ENCODE measurements at regions not wholly inside any gene's neighbourhood (a gene's known extent, or its start where the extent isn't known, plus 50 kb on each side); places are given as distances from the start of the nearest gene placed in this dataset.

DNA sequence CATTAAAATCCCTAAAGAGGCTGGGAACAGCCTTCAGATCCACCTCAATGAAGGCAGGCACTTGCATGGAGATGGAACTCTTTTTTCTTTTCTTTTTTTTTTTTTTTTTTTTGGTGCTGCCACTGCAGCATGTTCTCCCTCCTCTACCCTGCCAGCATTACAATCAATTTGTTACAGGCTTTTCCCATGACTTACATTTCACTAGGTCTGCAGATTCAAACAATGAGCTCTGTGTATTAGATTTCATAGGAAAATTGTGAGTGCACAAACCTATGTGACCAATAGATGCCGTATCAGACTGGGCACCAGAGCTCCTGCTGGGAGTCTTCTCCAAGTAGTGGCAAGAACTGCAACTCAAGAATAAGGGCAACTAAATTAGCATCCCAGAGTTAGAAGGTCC is 63.8 kb upstream of the GABRQ start:
- no peak for DNase-seq (ENCODE audit: low read depth in 1 of 2, low spot score in 2 of 2)
- 83% methylated on average over 1 of the region's 1 CpG; no CpG with 5 or more reads in 1 of the 2 experiments for WGBS, 2 experiments (ENCODE audit: extremely low coverage in 1 of 2, insufficient coverage in 1 of 2, insufficient read length in 1 of 2, insufficient replicate concordance in 2 of 2, low coverage in 1 of 2, low lambda C conversion rate in 2 of 2, missing lambda C conversion rate in 1 of 2)
- no peaks in the 10 kb centered on the region for H3K36me3 ChIP-seq (ENCODE audit: control insufficient read depth in 2 of 4, insufficient read depth in 4 of 4, low read length in 3 of 4)

More for the DNA sequence above, 63.8 kb upstream of the GABRQ start:
- H2AK5ac ChIP-seq (ENCODE audit: low read depth, low read length), result no peak overlapping the region
- H3K4me3 ChIP-seq (ENCODE audit: extremely low read depth in 1 of 4, insufficient read depth in 2 of 4, low read depth in 3 of 4, low read length in 4 of 4), result no peak overlapping the region
- no peak overlapping the region for H2BK5ac ChIP-seq (ENCODE audit: low read depth, low read length)
- H3K18ac ChIP-seq (ENCODE audit: extremely low read depth, low read length), result no peak overlapping the region
- no peak overlapping the region for H4K5ac ChIP-seq (ENCODE audit: insufficient read length, low read depth, low read length)
- no peaks in the 10 kb centered on the region for H4K20me1 ChIP-seq (replicated peaks in 1 of 2; ENCODE audit: control insufficient read depth in 1 of 2, insufficient read depth in 2 of 2, low read length in 2 of 2)
- H2BK15ac ChIP-seq (ENCODE audit: low read length), result no peak overlapping the region
- no peaks in the 10 kb centered on the region for H3K79me1 ChIP-seq (ENCODE audit: low read depth, low read length)
- H3K9me3 ChIP-seq (ENCODE audit: insufficient read depth in 2 of 2, low read depth in 1 of 2, low read length in 1 of 2), result no peaks in the 10 kb centered on the region
- CTCF ChIA-PET (ENCODE audit: partially characterized antibody), result no interaction called here
- H3K79me2 ChIP-seq (ENCODE audit: control insufficient read depth in 1 of 2, insufficient read depth in 2 of 2, low read length in 2 of 2), result no peaks in the 10 kb centered on the region
- no peak overlapping the region for H4K91ac ChIP-seq (replicated peaks; ENCODE audit: insufficient read length, low read length)
- H3K14ac ChIP-seq (ENCODE audit: insufficient read length), result no peak overlapping the region
- no peaks in the 10 kb centered on the region for H3K4me1 ChIP-seq (replicated peaks in 1 of 4; ENCODE audit: control insufficient read depth in 3 of 4, insufficient read depth in 4 of 4, low read length in 3 of 4)
- no peak overlapping the region for H3K9ac ChIP-seq (replicated peaks in 1 of 4; ENCODE audit: extremely low read depth in 1 of 4, low read depth in 3 of 4, low read length in 3 of 4)
- no peak overlapping the region for H2BK12ac ChIP-seq (ENCODE audit: low read depth, low read length)
- no peak overlapping the region for H2AFZ ChIP-seq (ENCODE audit: low read length)
- POLR2A ChIA-PET (ENCODE audit: partially characterized antibody), result no interaction called here
- no peak overlapping the region for H3K56ac ChIP-seq (replicated peaks; ENCODE audit: insufficient read length, low read depth, low read length)
- H3K27me3 ChIP-seq (replicated peaks in 1 of 4; ENCODE audit: control insufficient read depth in 3 of 4, extremely low read depth in 1 of 4, insufficient read depth in 3 of 4, low read length in 3 of 4), result no peaks in the 10 kb centered on the region
- no peak overlapping the region for H3K4me2 ChIP-seq (ENCODE audit: insufficient read depth in 1 of 2, low read depth in 2 of 2, low read length in 2 of 2)
- H3K23ac ChIP-seq (ENCODE audit: insufficient read length), result no peak overlapping the region
- no peak for FAIRE-seq
- no peak overlapping the region for H3K4ac ChIP-seq (replicated peaks; ENCODE audit: insufficient read length, low read depth, low read length)
- no peak overlapping the region for H3K27ac ChIP-seq (ENCODE audit: low read depth, low read length)
- H2BK120ac ChIP-seq (replicated peaks; ENCODE audit: low read depth, low read length), result no peak overlapping the region
- H3K23me2 ChIP-seq (ENCODE audit: low read depth, low read length), result no peaks in the 10 kb centered on the region
- TF ChIP-seq SIN3A (conservative IDR thresholded peaks at IDR 0.05 in 1 of 2, IDR thresholded peaks at IDR 0.05 in 1 of 2; ENCODE audit: low read depth in 1 of 2, low read length in 2 of 2) (no peak), TBP (IDR thresholded peaks at IDR 0.05; ENCODE audit: low read depth, low read length) (no peak), CTCF (IDR thresholded peaks at IDR 0.05; ENCODE audit: control extremely low read depth in 1 of 3, insufficient read depth in 1 of 3, low read depth in 1 of 3, low read length in 3 of 3) (no peak), BCL11A (IDR thresholded peaks at IDR 0.05; ENCODE audit: low read depth in 2 of 2, low read length in 2 of 2) (no peak), SP2 (IDR thresholded peaks at IDR 0.05; ENCODE audit: low read length) (no peak), SP4 (IDR thresholded peaks at IDR 0.05; ENCODE audit: low read length) (no peak), ATF2 (IDR thresholded peaks at IDR 0.05; ENCODE audit: low read length) (no peak), ZNF274 (IDR thresholded peaks at IDR 0.05; ENCODE audit: borderline replicate concordance, extremely low read depth, low read length) (no peak)
- no peak overlapping the region for H2BK20ac ChIP-seq (ENCODE audit: low read length)
- no peak overlapping the region for H4K8ac ChIP-seq (ENCODE audit: extremely low read depth, insufficient read depth, low read length)

Measured in H1 (cell line).